DND-41 (cell line): ENCODE measurements at regions not wholly inside any gene's neighbourhood (a gene's known extent, or its start where the extent isn't known, plus 50 kb on each side); places are given as distances from the start of the nearest gene placed in this dataset.
A peak's percentile ranks its signal among the peaks of the same experiment; 100 is the strongest.

ENCODE experiments used
- ATAC-seq: fragments of 200-7000 bp; cut with Tn5 transposase; 3 replicates; pipeline ENCODE4 v1.9.1; 2021; ENCODE audit warnings: low read depth; ENCODE audit not compliant: insufficient read depth
- DNase-seq: peaks from one replicate; pipeline ENCODE4 v3.0.0-alpha.2; 2020
- H2AFZ ChIP-seq: 2 replicates; pipeline ENCODE4 v1.6.0; 2012; ENCODE audit warnings: low read depth, low read length
- H3K27ac ChIP-seq: 2 replicates; pipeline ENCODE4 v1.5.1; 2012; ENCODE audit warnings: low read length, inconsistent platforms
- H3K27me3 ChIP-seq: fragments of 200-600 bp; sonication (generic); 2 replicates; pipeline ENCODE4 v1.6.0; 2012; ENCODE audit warnings: low read length, mild to moderate bottlenecking, inconsistent platforms; ENCODE audit not compliant: insufficient read depth, poor library complexity
- H3K36me3 ChIP-seq: 2 replicates; pipeline ENCODE4 v1.5.1; 2012; ENCODE audit warnings: low read length, inconsistent platforms; ENCODE audit not compliant: insufficient read depth
- H3K4me1 ChIP-seq: 2 replicates; pipeline ENCODE4 v1.5.1; 2012; ENCODE audit warnings: mild to moderate bottlenecking, low read length; ENCODE audit not compliant: insufficient read depth
- H3K4me2 ChIP-seq: 2 replicates; pipeline ENCODE4 v1.6.0; 2012; ENCODE audit warnings: mild to moderate bottlenecking, moderate library complexity, low read length, inconsistent platforms; ENCODE audit not compliant: insufficient read depth
- H3K4me3 ChIP-seq, 2 experiments: fragments of 200-600 bp in 1 of 2; shearing (Covaris generic) in 1 of 2; 2 replicates each; pipeline ENCODE4 v1.5.1; 2012 to 2016; ENCODE audit warnings: inconsistent platforms in 2 of 2, low read length in 2 of 2, mild to moderate bottlenecking in 2 of 2, low read depth in 1 of 2, moderate library complexity in 1 of 2
- H3K79me2 ChIP-seq: 2 replicates; pipeline ENCODE4 v1.6.0; 2012; ENCODE audit warnings: low read length, inconsistent platforms; ENCODE audit not compliant: insufficient read depth
- H3K9ac ChIP-seq: 2 replicates; pipeline ENCODE4 v1.6.0; 2012; ENCODE audit warnings: low read depth, mild to moderate bottlenecking, inconsistent platforms, low read length, moderate library complexity
- H3K9me3 ChIP-seq: 2 replicates; pipeline ENCODE4 v1.5.1; 2012; ENCODE audit warnings: low read length, moderate library complexity, mild to moderate bottlenecking, inconsistent platforms; ENCODE audit not compliant: insufficient read depth, severe bottlenecking
- H4K20me1 ChIP-seq: 2 replicates; pipeline ENCODE4 v1.6.0; 2012; ENCODE audit warnings: low read length; ENCODE audit not compliant: insufficient read depth
- CTCF ChIP-seq: IDR thresholded peaks from 2 replicates; pipeline ENCODE4 v1.5.1; 2012; ENCODE audit warnings: borderline replicate concordance, low read length, moderate library complexity, mild to moderate bottlenecking; ENCODE audit not compliant: poor library complexity, severe bottlenecking; ENCODE audit errors: extremely low read depth
- EZH2 ChIP-seq: IDR thresholded peaks from 3 replicates; pipeline ENCODE4 v1.6.1; 2012; ENCODE audit warnings: borderline replicate concordance, low read depth, mild to moderate bottlenecking, moderate library complexity, low read length, inconsistent platforms; ENCODE audit not compliant: severe bottlenecking

- H3K4me2 ChIP-seq, result no peak overlapping the region
- no peaks in the 10 kb centered on the region for H3K36me3 ChIP-seq
- H2AFZ ChIP-seq, result no peak overlapping the region
- DNase-seq (no peak), ATAC-seq (no peak)
- H3K79me2 ChIP-seq, result no peaks in the 10 kb centered on the region
- H3K4me1 ChIP-seq, result peaks cover 7% of the 10 kb centered on the region
- H3K27ac ChIP-seq, result no peak overlapping the region
- no peak overlapping the region for H3K9ac ChIP-seq
- peaks cover 2% of the 10 kb centered on the region for H3K9me3 ChIP-seq
- no peaks in the 10 kb centered on the region for H3K27me3 ChIP-seq
- H4K20me1 ChIP-seq, result no peaks in the 10 kb centered on the region
- no peak overlapping the region for H3K4me3 ChIP-seq
- TF ChIP-seq EZH2 (no peak), CTCF (no peak)
Observed at GRCh38 chr1:172863031-172863430, 187.7 kb downstream of the TNFSF18 start.

GRCh38 chr1:172867216-172867818 lies 183.4 kb downstream of the TNFSF18 start:
- H3K4me3 ChIP-seq, result no peak overlapping the region
- H3K4me2 ChIP-seq, result no peak overlapping the region
- peaks cover 7% of the 10 kb centered on the region for H3K4me1 ChIP-seq
- H3K9ac ChIP-seq, result no peak overlapping the region
- ATAC-seq (peak; percentile 57; the same call in 1 of the 3 replicates), DNase-seq (no peak)
- H3K79me2 ChIP-seq, result no peaks in the 10 kb centered on the region
- no peaks in the 10 kb centered on the region for H4K20me1 ChIP-seq
- peaks cover 2% of the 10 kb centered on the region for H3K9me3 ChIP-seq
- no peak overlapping the region for H2AFZ ChIP-seq
- no peaks in the 10 kb centered on the region for H3K36me3 ChIP-seq
- H3K27me3 ChIP-seq, result no peaks in the 10 kb centered on the region
- TF ChIP-seq CTCF, result no peak
- no peak for TF ChIP-seq EZH2
- H3K27ac ChIP-seq, result no peak overlapping the region

- ATAC-seq (no peak), DNase-seq (no peak)
- Histone ChIP-seq H3K4me2 (no peak overlapping the region), H3K36me3 (no peaks in the 10 kb centered on the region), H3K27ac (no peak overlapping the region), H3K4me1 (peaks cover 7% of the 10 kb centered on the region), H2AFZ (no peak overlapping the region), H3K27me3 (no peaks in the 10 kb centered on the region), H3K4me3 (no peak overlapping the region), H3K9me3 (no peaks in the 10 kb centered on the region), H3K79me2 (no peaks in the 10 kb centered on the region), H3K9ac (no peak overlapping the region), H4K20me1 (no peaks in the 10 kb centered on the region)
- TF ChIP-seq EZH2 (no peak), CTCF (no peak)
Observed at GRCh38 chr1:172870901-172871606, 179.7 kb downstream of the TNFSF18 start.
